Liver (tissue), 8 donors: ENCODE measurements at regions not wholly inside any gene's neighbourhood (a gene's known extent, or its start where the extent isn't known, plus 50 kb on each side); places are given as distances from the start of the nearest gene placed in this dataset.
A peak's percentile ranks its signal among the peaks of the same experiment; 100 is the strongest.

Experiments
- DNase-seq: peaks from one replicate; pipeline ENCODE4 v3.0.0-alpha.2; 2017; ENCODE audit warnings: low spot score
- H3K27ac ChIP-seq, 2 donors: one replicate each; pipeline ENCODE4 v1.7.0; 2013; ENCODE audit warnings: inconsistent platforms in 2 of 2, low read length in 2 of 2, control low read depth in 1 of 2, low read depth in 1 of 2, mild to moderate bottlenecking in 1 of 2
- H3K27me3 ChIP-seq, 4 donors: one replicate each; pipeline versions ENCODE4 v1.6.1 to v1.7.0; 2013; ENCODE audit warnings: low read length in 3 of 4, inconsistent platforms in 1 of 4, mild to moderate bottlenecking in 1 of 4, moderate library complexity in 1 of 4; ENCODE audit not compliant: control insufficient read depth in 4 of 4, insufficient read depth in 4 of 4
- H3K36me3 ChIP-seq, 4 donors: one replicate each; pipeline versions ENCODE4 v1.6.1 to v1.7.0; 2013; ENCODE audit warnings: low read length in 3 of 4, mild to moderate bottlenecking in 3 of 4, low read depth in 1 of 4, moderate library complexity in 1 of 4; ENCODE audit not compliant: control insufficient read depth in 4 of 4, insufficient read depth in 3 of 4
- H3K4me1 ChIP-seq, 4 donors: one replicate each; pipeline versions ENCODE4 v1.6.1 to v1.7.0; 2013; ENCODE audit warnings: low read length in 3 of 4, mild to moderate bottlenecking in 3 of 4, moderate library complexity in 1 of 4; ENCODE audit not compliant: control insufficient read depth in 4 of 4, insufficient read depth in 4 of 4
- H3K4me3 ChIP-seq, 3 donors: one replicate each; pipeline versions ENCODE4 v1.6.1 to v1.7.0; 2013; ENCODE audit warnings: low read length in 3 of 3, control low read depth in 1 of 3, low read depth in 1 of 3, mild to moderate bottlenecking in 1 of 3
- H3K9ac ChIP-seq, 2 donors: one replicate each; pipeline ENCODE4 v1.7.0; 2013; ENCODE audit warnings: low read length in 2 of 2, mild to moderate bottlenecking in 2 of 2, moderate library complexity in 2 of 2, control low read depth in 1 of 2, low read depth in 1 of 2
- H3K9me3 ChIP-seq, 4 donors: one replicate each; pipeline versions ENCODE4 v1.6.1 to v1.7.0; 2013; ENCODE audit warnings: low read length in 3 of 4; ENCODE audit not compliant: control insufficient read depth in 4 of 4
- EGR1 ChIP-seq, 2 donors: IDR thresholded peaks; 2 replicates each; pipeline ENCODE4 v1.6.1; 2016 to 2018; ENCODE audit warnings: antibody characterized with exemption in 2 of 2, low read depth in 2 of 2
- FOXA1 ChIP-seq: IDR thresholded peaks from 2 replicates; pipeline ENCODE4 v1.6.1; 2016; ENCODE audit warnings: antibody characterized with exemption
- FOXA2 ChIP-seq: IDR thresholded peaks from 2 replicates; pipeline ENCODE4 v1.6.1; 2016; ENCODE audit warnings: antibody characterized with exemption
- GABPA ChIP-seq, 2 donors: IDR thresholded peaks in 1 of 2; conservative IDR thresholded peaks in 1 of 2; 2 replicates each; pipeline ENCODE4 v1.6.1; 2016; ENCODE audit warnings: antibody characterized with exemption in 2 of 2, mild to moderate bottlenecking in 1 of 2, moderate library complexity in 1 of 2
- HNF4A ChIP-seq, 2 donors: conservative IDR thresholded peaks; 2 replicates each; pipeline ENCODE4 v1.6.1; 2016; ENCODE audit warnings: antibody characterized with exemption in 2 of 2, mild to moderate bottlenecking in 2 of 2
- HNF4G ChIP-seq: IDR thresholded peaks from 2 replicates; pipeline ENCODE4 v1.6.1; 2016; ENCODE audit warnings: antibody characterized with exemption
- JUND ChIP-seq, 2 donors: IDR thresholded peaks; 2 replicates each; pipeline ENCODE4 v1.6.1; 2016; ENCODE audit warnings: antibody characterized with exemption in 2 of 2
- NR2F2 ChIP-seq: IDR thresholded peaks from 2 replicates; pipeline ENCODE4 v1.6.1; 2016; ENCODE audit warnings: antibody characterized with exemption
- RAD21 ChIP-seq, 2 donors: IDR thresholded peaks; 2 replicates each; pipeline ENCODE4 v1.6.1; 2016; ENCODE audit warnings: antibody characterized with exemption in 2 of 2, mild to moderate bottlenecking in 2 of 2
- REST ChIP-seq: IDR thresholded peaks from 2 replicates; pipeline ENCODE4 v1.6.1; 2016; ENCODE audit warnings: antibody characterized with exemption, mild to moderate bottlenecking
- RXRA ChIP-seq, 2 donors: IDR thresholded peaks; 2 replicates each; pipeline ENCODE4 v1.6.1; 2017 to 2018; ENCODE audit warnings: antibody characterized with exemption in 2 of 2, mild to moderate bottlenecking in 1 of 2
- SP1 ChIP-seq: IDR thresholded peaks from 2 replicates; pipeline ENCODE4 v1.6.1; 2018; ENCODE audit warnings: antibody characterized with exemption, mild to moderate bottlenecking
- TAF1 ChIP-seq: conservative IDR thresholded peaks from 2 replicates; pipeline ENCODE4 v1.6.1; 2016; ENCODE audit warnings: antibody characterized with exemption, mild to moderate bottlenecking
- YY1 ChIP-seq: IDR thresholded peaks from 2 replicates; pipeline ENCODE4 v1.6.1; 2016; ENCODE audit warnings: antibody characterized with exemption, mild to moderate bottlenecking
- ZBTB33 ChIP-seq: IDR thresholded peaks from 2 replicates; pipeline ENCODE4 v1.6.1; 2016; ENCODE audit warnings: antibody characterized with exemption
- WGBS: extraction: QIAGEN DNeasy Blood & Tissue Kit; methylation state at CpG from one replicate; pipeline ENCODE4 v1.1.7; 2013; 5-methylcytosine and 5-hydroxymethylcytosine counted together
- TF ChIP-seq, protein P1 (sequence below): IDR thresholded peaks from 2 replicates; pipeline ENCODE4 v1.6.1; 2016; ENCODE audit warnings: antibody characterized with exemption
- TF ChIP-seq, protein P2 (sequence below): fragments of 150-350 bp; IDR thresholded peaks from 2 replicates; pipeline ENCODE4 v1.5.1; 2017; ENCODE audit warnings: improper control_type of control experiment, low read depth, low read length; ENCODE audit not compliant: missing input control
- TF ChIP-seq, protein P3 (sequence below): IDR thresholded peaks from 2 replicates; pipeline ENCODE4 v1.6.1; 2016; ENCODE audit warnings: antibody characterized with exemption
- donor health status: healthy.
- donor health status: healthy.
- donor health status: healthy.
- donor health status: healthy.
- donor health status: healthy.

DNA sequence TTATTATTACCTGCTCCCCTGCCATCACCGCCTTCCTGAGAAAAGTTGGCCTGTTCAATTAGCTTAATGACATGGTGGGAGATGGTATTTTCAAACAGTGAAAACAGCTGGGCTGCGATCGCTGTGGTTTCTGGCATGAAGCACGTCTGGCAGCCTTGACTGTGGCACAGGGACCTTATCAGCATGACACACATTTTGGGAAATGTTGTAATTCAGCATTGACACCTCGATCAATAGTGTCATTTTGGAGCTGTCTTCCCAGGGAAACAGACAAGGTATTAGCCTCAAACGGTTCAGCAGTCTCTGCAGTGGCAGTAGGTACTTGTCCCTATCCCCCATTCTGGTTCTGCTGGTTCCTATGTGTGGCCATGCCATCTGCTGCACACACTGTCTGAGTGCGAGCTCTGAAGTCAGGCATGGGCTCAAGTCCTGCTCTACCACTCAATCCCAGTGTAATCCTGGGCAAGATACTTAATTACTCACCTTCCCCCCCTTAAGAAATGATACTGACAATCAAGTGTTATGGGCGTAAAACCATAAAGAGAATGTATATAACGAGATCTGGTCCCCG, 154.5 kb upstream of the KCND3 start:
- TF ChIP-seq FOXA1 (no peak), FOXA2 (no peak), HNF4G (no peak), RXRA (IDR thresholded peaks at IDR 0.05) (peak; percentile 19 to 81), JUND (IDR thresholded peaks at IDR 0.05) (peak in 1 of 2 donors; percentile 26), NR2F2 (no peak), SP1 (no peak), ZBTB33 (no peak), REST (peak; percentile 49), YY1 (peak; percentile 31), GABPA (IDR thresholded peaks at IDR 0.05 in 1 of 2, conservative IDR thresholded peaks at IDR 0.05 in 1 of 2) (no peak), HNF4A (conservative IDR thresholded peaks at IDR 0.05) (peak; percentile 22 to 66), TAF1 (no peak), RAD21 (IDR thresholded peaks at IDR 0.05) (no peak), EGR1 (IDR thresholded peaks at IDR 0.05; ENCODE audit: low read depth in 2 of 2) (no peak)
- TF ChIP-seq, protein P1, sequence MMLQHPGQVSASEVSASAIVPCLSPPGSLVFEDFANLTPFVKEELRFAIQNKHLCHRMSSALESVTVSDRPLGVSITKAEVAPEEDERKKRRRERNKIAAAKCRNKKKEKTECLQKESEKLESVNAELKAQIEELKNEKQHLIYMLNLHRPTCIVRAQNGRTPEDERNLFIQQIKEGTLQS: no peak
- TF ChIP-seq, protein P2, sequence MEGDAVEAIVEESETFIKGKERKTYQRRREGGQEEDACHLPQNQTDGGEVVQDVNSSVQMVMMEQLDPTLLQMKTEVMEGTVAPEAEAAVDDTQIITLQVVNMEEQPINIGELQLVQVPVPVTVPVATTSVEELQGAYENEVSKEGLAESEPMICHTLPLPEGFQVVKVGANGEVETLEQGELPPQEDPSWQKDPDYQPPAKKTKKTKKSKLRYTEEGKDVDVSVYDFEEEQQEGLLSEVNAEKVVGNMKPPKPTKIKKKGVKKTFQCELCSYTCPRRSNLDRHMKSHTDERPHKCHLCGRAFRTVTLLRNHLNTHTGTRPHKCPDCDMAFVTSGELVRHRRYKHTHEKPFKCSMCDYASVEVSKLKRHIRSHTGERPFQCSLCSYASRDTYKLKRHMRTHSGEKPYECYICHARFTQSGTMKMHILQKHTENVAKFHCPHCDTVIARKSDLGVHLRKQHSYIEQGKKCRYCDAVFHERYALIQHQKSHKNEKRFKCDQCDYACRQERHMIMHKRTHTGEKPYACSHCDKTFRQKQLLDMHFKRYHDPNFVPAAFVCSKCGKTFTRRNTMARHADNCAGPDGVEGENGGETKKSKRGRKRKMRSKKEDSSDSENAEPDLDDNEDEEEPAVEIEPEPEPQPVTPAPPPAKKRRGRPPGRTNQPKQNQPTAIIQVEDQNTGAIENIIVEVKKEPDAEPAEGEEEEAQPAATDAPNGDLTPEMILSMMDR: no peak
- TF ChIP-seq, protein P3, sequence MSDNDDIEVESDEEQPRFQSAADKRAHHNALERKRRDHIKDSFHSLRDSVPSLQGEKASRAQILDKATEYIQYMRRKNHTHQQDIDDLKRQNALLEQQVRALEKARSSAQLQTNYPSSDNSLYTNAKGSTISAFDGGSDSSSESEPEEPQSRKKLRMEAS: peak; percentile 78
- 48% methylated on average over 10 of the region's 10 CpGs for WGBS

More for the DNA sequence above, 154.5 kb upstream of the KCND3 start:
- no peak for DNase-seq
- H3K27ac ChIP-seq: no peak overlapping the region
- no peaks in the 10 kb centered on the region for H3K9me3 ChIP-seq
- peaks cover 0 to 17% (median 14%) of the 10 kb centered on the region in 4 donors for H3K4me1 ChIP-seq
- H3K4me3 ChIP-seq: peak overlapping the region in 2 of 3 donors; percentile 10 to 29
- no peaks in the 10 kb centered on the region for H3K36me3 ChIP-seq
- no peak overlapping the region for H3K9ac ChIP-seq
- peaks cover 0 to 7% (median 0%) of the 10 kb centered on the region in 4 donors for H3K27me3 ChIP-seq
